CD4-positive, CD25-positive, alpha-beta regulatory T cell (primary cell): ENCODE measurements at regions not wholly inside any gene's neighbourhood (a gene's known extent, or its start where the extent isn't known, plus 50 kb on each side); places are given as distances from the start of the nearest gene placed in this dataset.

Experiments
- ATAC-seq, 2 donors: fragments of 150-1000 bp; cut with Tn5 transposase; one replicate each; pipeline ENCODE4 v1.10.0; 2021; ENCODE audit warnings: low read depth in 2 of 2, moderate number of reproducible peaks in 2 of 2, moderate library complexity in 1 of 2
- DNase-seq, 3 donors: peaks; one replicate each; pipeline versions ENCODE4 v3.0.0 to v3.0.0-alpha.2; 2012 to 2022; ENCODE audit warnings: mixed read lengths in 1 of 3
- H3K27ac ChIP-seq: one replicate; pipeline ENCODE4 v1.7.0; 2013; ENCODE audit warnings: mild to moderate bottlenecking, low read length; ENCODE audit not compliant: insufficient read depth, poor library complexity, severe bottlenecking
- H3K27me3 ChIP-seq: one replicate; pipeline ENCODE4 v1.7.0; 2013; ENCODE audit warnings: low read length; ENCODE audit not compliant: control insufficient read depth, insufficient read depth
- H3K36me3 ChIP-seq: one replicate; pipeline ENCODE4 v1.7.0; 2013; ENCODE audit warnings: mild to moderate bottlenecking, low read length, moderate library complexity; ENCODE audit not compliant: control insufficient read depth, insufficient read depth
- H3K4me1 ChIP-seq: 2 replicates; pipeline ENCODE4 v1.7.0; 2013; ENCODE audit warnings: mild to moderate bottlenecking, low read length; ENCODE audit not compliant: insufficient read depth, control insufficient read depth, poor library complexity, severe bottlenecking
- H3K4me3 ChIP-seq: one replicate; pipeline ENCODE4 v1.7.0; 2013; ENCODE audit warnings: low read depth, mild to moderate bottlenecking, low read length, moderate library complexity
- H3K9me3 ChIP-seq, 2 experiments: 1 replicate in 1 of 2; 2 replicates in 1 of 2; pipeline ENCODE4 v1.7.0; 2013; ENCODE audit warnings: low read length in 2 of 2, mild to moderate bottlenecking in 1 of 2, moderate library complexity in 1 of 2; ENCODE audit not compliant: control insufficient read depth in 2 of 2
- H3K27ac Mint-ChIP-seq, 3 donors: one replicate each; pipeline ENCODE4 v1.8.0; 2020 to 2022; ENCODE audit warnings: mild to moderate bottlenecking in 3 of 3, mixed read lengths in 3 of 3, moderate library complexity in 2 of 3
- H3K27me3 Mint-ChIP-seq: one replicate; pipeline ENCODE4 v1.8.0; 2022; ENCODE audit warnings: mild to moderate bottlenecking, mixed read lengths
- H3K36me3 Mint-ChIP-seq: one replicate; pipeline ENCODE4 v1.8.0; 2020; ENCODE audit warnings: mixed read lengths
- H3K4me1 Mint-ChIP-seq, 4 donors: one replicate each; pipeline ENCODE4 v1.8.0; 2020 to 2022; ENCODE audit warnings: mixed read lengths in 4 of 4, mild to moderate bottlenecking in 1 of 4
- H3K4me3 Mint-ChIP-seq, 4 donors: one replicate each; pipeline ENCODE4 v1.8.0; 2020 to 2022; ENCODE audit warnings: mild to moderate bottlenecking in 4 of 4, mixed read lengths in 4 of 4, moderate library complexity in 3 of 4
- H3K9me3 Mint-ChIP-seq, 7 donors: one replicate each; pipeline ENCODE4 v1.8.0; 2020 to 2022; ENCODE audit warnings: mixed read lengths in 7 of 7, mild to moderate bottlenecking in 3 of 7, moderate library complexity in 2 of 7

DNA sequence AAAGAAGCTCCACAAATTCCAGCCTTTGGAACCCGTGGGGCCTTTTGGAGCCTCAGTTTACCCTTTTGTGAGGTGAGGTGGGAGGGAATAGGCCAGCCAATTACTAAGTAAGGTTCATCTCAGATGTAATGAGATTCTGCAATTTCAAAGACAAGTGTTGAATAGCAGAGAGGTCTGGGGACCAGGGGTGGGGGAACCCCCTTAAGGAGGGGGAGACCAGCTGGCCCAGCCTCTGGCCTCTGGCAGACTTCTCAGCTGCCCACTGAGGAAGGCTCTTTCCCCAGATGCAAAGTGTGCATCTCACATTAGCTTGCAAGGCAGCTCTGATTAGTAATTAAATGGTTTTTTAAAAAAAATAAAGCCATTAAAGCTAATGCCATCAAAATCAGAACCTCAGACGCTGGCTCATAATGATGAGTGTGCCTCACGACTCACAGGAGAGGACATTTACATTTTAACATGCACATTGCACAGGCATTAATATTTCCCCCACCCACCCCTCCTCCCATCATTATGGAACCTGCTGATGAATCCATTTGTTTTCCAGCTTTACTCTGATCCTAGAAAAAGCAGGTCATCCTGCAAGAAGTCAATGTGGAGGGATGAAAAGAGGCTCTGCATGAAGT, 176.7 kb upstream of the TLE3 start:
- Mint-ChIP-seq H3K36me3 (no peaks in the 10 kb centered on the region), H3K4me1 (no peaks in the 10 kb centered on the region), H3K27me3 (no peaks in the 10 kb centered on the region), H3K27ac (no peak overlapping the region), H3K9me3 (no peaks in the 10 kb centered on the region), H3K4me3 (no peak overlapping the region)
- Histone ChIP-seq H3K4me3 (no peak overlapping the region), H3K9me3 (no peaks in the 10 kb centered on the region), H3K27me3 (no peaks in the 10 kb centered on the region), H3K27ac (no peak overlapping the region), H3K36me3 (no peaks in the 10 kb centered on the region), H3K4me1 (no peaks in the 10 kb centered on the region)
- ATAC-seq (no peak), DNase-seq (no peak)

DNA sequence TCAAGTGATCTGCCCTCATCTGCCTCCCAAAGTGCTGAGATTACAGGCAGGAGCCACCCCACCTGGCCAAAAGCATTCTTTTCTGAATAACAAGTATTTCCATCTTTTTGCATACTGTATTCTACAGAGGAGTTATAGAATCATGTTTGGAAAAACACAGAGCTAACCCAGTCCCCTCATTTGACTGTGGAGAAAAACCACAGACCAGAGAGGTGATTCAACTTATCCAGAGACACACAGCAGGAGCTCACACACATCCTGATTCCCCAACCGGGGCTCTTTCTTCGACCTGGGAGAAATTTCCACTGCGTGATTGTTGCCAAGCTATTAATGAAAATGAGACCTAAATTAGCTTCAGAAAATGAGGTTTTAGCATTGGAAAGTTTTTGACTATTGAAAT, 176.1 kb upstream of the TLE3 start:
- Histone ChIP-seq H3K27me3 (no peaks in the 10 kb centered on the region), H3K36me3 (no peaks in the 10 kb centered on the region), H3K27ac (no peak overlapping the region), H3K4me3 (no peak overlapping the region), H3K9me3 (no peaks in the 10 kb centered on the region), H3K4me1 (no peaks in the 10 kb centered on the region)
- H3K27me3 Mint-ChIP-seq: no peaks in the 10 kb centered on the region
- H3K9me3 Mint-ChIP-seq: no peaks in the 10 kb centered on the region
- ATAC-seq (no peak), DNase-seq (no peak)
- H3K4me3 Mint-ChIP-seq: no peak overlapping the region
- H3K4me1 Mint-ChIP-seq: no peaks in the 10 kb centered on the region
- no peaks in the 10 kb centered on the region for H3K36me3 Mint-ChIP-seq
- no peak overlapping the region for H3K27ac Mint-ChIP-seq

DNA sequence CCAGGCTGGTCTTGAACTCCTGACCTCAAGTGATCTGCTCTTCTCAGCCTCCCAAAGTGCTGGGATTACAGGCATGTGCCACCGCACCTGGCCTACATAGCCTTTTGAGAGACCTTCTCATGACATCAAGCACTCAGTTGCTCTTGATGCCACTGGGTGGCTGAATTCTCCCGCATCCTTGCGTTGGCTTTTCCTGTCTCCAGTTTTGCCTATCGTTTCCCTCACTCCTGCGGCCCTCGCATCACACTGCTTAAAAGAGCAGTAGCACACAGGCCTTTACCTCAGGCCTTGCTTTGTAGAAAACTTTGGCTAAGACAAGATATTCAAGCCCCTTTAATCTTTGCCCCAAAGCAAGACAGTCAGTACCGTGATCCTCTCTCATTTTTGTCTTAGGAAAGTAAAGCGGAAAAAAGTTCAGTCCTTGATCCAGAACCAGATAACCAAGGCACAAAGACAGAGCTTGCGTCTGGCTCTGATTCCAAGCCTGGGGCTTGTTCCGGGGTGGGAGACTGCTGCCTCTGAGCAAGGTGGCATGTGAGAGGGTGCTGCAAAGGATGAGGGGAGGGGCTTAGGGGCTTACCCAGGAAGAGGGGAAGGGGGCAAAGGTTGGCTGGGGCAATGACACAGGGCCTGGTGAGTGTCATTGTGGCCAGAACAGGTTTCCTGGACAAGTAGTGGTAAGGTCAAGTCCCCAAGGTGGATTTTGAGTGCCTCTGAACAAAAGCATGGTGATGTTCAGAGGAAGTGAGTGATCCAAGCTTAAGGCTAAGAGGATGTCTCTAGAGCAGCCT, 175.0 kb upstream of the TLE3 start:
- H3K36me3 Mint-ChIP-seq: no peaks in the 10 kb centered on the region
- no peak overlapping the region for H3K4me3 Mint-ChIP-seq
- H3K27me3 ChIP-seq: no peaks in the 10 kb centered on the region
- H3K4me1 ChIP-seq: no peaks in the 10 kb centered on the region
- H3K27ac ChIP-seq: no peak overlapping the region
- ATAC-seq (no peak), DNase-seq (no peak)
- no peaks in the 10 kb centered on the region for H3K36me3 ChIP-seq
- no peak overlapping the region for H3K4me3 ChIP-seq
- no peaks in the 10 kb centered on the region for H3K9me3 ChIP-seq
- H3K27ac Mint-ChIP-seq: no peak overlapping the region
- H3K4me1 Mint-ChIP-seq: peaks cover 0 to 3% (median 0%) of the 10 kb centered on the region in 4 donors
- no peaks in the 10 kb centered on the region for H3K9me3 Mint-ChIP-seq
- H3K27me3 Mint-ChIP-seq: no peaks in the 10 kb centered on the region

DNA sequence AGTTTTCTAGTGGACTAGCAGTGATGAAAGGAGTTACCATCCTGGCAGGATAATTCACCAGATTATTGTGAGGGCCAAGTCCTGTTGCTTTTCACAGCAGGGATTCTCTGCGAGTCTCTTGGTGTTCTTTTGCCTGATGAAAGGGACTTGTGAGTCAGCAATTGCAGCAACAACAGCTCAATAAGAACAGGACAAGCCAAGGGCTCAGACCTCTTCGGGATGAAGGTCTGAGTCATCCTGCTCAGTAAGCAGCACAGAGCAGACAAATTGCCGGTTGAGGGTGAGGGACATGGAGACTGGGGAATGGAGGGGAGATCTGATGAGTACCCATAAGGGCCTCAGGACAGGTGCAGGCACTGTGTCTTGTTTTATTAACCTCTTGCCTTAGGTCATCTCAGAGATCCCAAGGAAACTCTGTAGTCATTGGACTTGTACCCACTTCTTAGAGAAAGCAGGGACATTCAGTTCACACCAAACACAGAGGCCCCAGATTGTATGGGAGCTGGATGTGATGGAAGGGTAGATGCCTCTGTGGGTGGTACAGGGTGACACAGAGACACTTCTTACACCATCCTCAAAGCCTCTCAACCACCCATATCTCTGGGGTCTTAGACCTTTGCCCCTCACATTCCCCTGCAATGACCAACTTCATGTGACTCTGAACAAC, 173.8 kb upstream of the TLE3 start:
- H3K4me3 Mint-ChIP-seq: no peak overlapping the region
- no peaks in the 10 kb centered on the region for H3K27me3 ChIP-seq
- H3K4me3 ChIP-seq: no peak overlapping the region
- DNase-seq: no peak
- H3K36me3 ChIP-seq: no peaks in the 10 kb centered on the region
- H3K4me1 Mint-ChIP-seq: peaks cover 0 to 9% (median under 1%) of the 10 kb centered on the region in 4 donors
- H3K36me3 Mint-ChIP-seq: no peaks in the 10 kb centered on the region
- no peaks in the 10 kb centered on the region for H3K4me1 ChIP-seq
- H3K27ac ChIP-seq: no peak overlapping the region
- no peaks in the 10 kb centered on the region for H3K27me3 Mint-ChIP-seq
- no peak overlapping the region for H3K27ac Mint-ChIP-seq
- no peaks in the 10 kb centered on the region for H3K9me3 Mint-ChIP-seq
- ATAC-seq: no peak
- no peaks in the 10 kb centered on the region for H3K9me3 ChIP-seq

DNA sequence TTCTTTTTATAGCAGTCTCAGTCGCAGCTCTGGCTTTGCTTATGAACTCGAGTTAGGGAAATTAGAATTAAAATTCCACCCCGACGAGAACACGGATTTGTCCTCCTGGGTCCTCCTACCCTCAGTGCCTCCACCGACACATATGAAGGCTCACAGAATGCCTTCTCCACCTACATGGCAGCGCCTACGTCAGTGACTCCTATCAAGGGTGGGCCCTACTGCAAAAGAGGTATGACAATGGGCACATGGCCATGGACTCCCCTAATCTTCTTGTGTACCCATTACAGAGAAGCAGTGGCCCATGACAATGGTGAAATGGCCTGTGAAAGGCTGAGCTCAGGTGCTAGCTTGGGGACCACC, 173.0 kb upstream of the TLE3 start:
- Histone ChIP-seq H3K27ac (no peak overlapping the region), H3K4me1 (no peaks in the 10 kb centered on the region), H3K36me3 (no peaks in the 10 kb centered on the region), H3K4me3 (no peak overlapping the region), H3K9me3 (no peaks in the 10 kb centered on the region), H3K27me3 (no peaks in the 10 kb centered on the region)
- ATAC-seq (no peak), DNase-seq (no peak)
- peaks cover 0 to 9% (median 1%) of the 10 kb centered on the region in 4 donors for H3K4me1 Mint-ChIP-seq
- H3K27me3 Mint-ChIP-seq: no peaks in the 10 kb centered on the region
- no peak overlapping the region for H3K27ac Mint-ChIP-seq
- H3K9me3 Mint-ChIP-seq: peaks cover 0 to 2% (median 0%) of the 10 kb centered on the region in 7 donors
- no peaks in the 10 kb centered on the region for H3K36me3 Mint-ChIP-seq
- no peak overlapping the region for H3K4me3 Mint-ChIP-seq

DNA sequence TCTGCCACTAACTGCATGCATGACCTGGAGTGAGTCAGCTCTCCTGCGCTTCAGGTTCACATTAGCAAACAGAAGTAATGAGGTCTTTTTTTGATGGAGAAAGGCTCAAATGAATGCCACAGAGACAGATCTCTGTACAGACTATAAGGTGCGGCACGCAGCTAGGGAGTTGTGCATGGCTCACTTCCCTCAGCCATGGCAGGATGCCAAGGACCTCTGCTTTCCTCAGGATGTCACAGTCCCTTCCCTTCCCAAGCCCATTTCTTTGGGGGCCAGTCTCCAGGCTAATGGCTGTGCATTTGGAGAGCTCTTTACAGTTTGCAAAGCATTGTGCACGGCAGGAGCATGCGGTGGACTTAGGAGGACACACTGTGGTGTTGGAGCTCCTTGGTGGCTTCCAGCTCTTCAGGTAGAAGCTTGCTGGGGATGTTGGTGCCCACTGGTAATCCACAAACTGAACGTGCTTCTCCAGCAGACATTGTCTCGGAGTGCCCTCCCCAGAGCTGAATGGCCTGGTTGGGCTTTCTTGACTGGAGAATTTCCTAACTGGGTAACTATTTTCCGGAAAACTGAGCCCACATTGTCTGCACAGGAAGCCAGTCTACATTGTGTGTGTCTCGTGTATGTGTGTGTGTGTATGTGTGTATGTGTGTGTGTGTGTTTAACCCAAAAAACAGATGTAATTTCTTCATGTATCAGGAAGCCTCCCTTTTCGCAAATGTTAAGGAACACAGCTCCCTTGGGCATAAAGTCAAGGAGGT, 172.5 kb upstream of the TLE3 start:
- H3K27ac ChIP-seq: no peak overlapping the region
- H3K27me3 ChIP-seq: no peaks in the 10 kb centered on the region
- no peak overlapping the region for H3K4me3 ChIP-seq
- H3K36me3 ChIP-seq: no peaks in the 10 kb centered on the region
- Mint-ChIP-seq H3K36me3 (no peaks in the 10 kb centered on the region), H3K27me3 (no peaks in the 10 kb centered on the region), H3K4me3 (no peak overlapping the region), H3K27ac (no peak overlapping the region), H3K4me1 (peaks cover 0 to 9% (median 1%) of the 10 kb centered on the region in 4 donors), H3K9me3 (peaks cover 0 to 2% (median 0%) of the 10 kb centered on the region in 7 donors)
- H3K9me3 ChIP-seq: no peaks in the 10 kb centered on the region
- DNase-seq (no peak), ATAC-seq (no peak)
- no peaks in the 10 kb centered on the region for H3K4me1 ChIP-seq

DNA sequence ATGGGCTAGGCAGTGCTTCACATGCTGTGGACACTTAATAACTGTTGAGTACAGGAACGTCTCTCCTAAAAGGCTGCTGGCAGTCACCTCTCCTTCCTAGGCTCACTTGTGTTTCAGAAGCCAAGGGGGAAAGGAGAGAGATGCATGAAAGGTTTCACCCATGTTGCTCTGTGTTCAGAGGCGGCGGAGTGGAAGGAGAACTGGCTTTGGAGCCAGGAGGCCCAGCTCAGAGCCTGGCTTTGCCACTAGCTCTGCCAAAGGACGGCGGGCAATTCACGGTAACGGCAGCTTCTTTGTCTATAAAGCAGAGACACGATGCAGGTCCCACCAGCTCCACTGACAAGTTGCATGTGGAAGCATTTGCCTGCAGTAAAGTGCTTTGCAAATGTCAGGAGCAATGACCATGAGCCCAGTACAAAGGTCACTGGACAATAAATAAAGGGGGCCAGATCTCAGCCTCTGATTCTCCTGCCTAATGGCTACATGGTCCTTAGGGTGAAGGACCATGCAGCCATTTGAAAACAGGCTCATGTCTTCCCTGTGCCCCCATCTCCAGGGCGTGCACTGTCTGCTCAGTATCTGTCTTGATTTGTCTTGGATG, 171.7 kb upstream of the TLE3 start:
- H3K9me3 Mint-ChIP-seq: peaks cover 0 to 2% (median 0%) of the 10 kb centered on the region in 7 donors
- no peak overlapping the region for H3K4me3 Mint-ChIP-seq
- no peak overlapping the region for H3K27ac Mint-ChIP-seq
- no peak for ATAC-seq
- H3K36me3 Mint-ChIP-seq: no peaks in the 10 kb centered on the region
- Histone ChIP-seq H3K36me3 (no peaks in the 10 kb centered on the region), H3K4me1 (no peaks in the 10 kb centered on the region), H3K27me3 (no peaks in the 10 kb centered on the region), H3K9me3 (no peaks in the 10 kb centered on the region), H3K27ac (no peak overlapping the region), H3K4me3 (no peak overlapping the region)
- no peaks in the 10 kb centered on the region for H3K27me3 Mint-ChIP-seq
- peaks cover 0 to 9% (median 1%) of the 10 kb centered on the region in 4 donors for H3K4me1 Mint-ChIP-seq
- no peak for DNase-seq
